T-helper 2 cell treated with Interferon-gamma antibody and Interleukin-4, amounts not matched to agents 5 μg/mL and 100 μg/mL, for 36 hours (primary cell): ENCODE measurements at regions not wholly inside any gene's neighbourhood (a gene's known extent, or its start where the extent isn't known, plus 50 kb on each side); places are given as distances from the start of the nearest gene placed in this dataset.

ENCODE experiments used
- DNase-seq: peaks from one replicate; pipeline ENCODE4 v3.0.0; 2021; ENCODE audit warnings: low spot score
- H3K27ac Mint-ChIP-seq: one replicate; pipeline ENCODE4 v1.8.0; 2021; ENCODE audit warnings: mild to moderate bottlenecking, mixed read lengths
- H3K27me3 Mint-ChIP-seq: one replicate; pipeline ENCODE4 v1.8.0; 2021; ENCODE audit warnings: low read depth, mixed read lengths
- H3K36me3 Mint-ChIP-seq: one replicate; pipeline ENCODE4 v1.8.0; 2021; ENCODE audit warnings: low read depth, mixed read lengths
- H3K4me1 Mint-ChIP-seq: one replicate; pipeline ENCODE4 v1.8.0; 2021; ENCODE audit warnings: low read depth, mixed read lengths
- H3K4me3 Mint-ChIP-seq: one replicate; pipeline ENCODE4 v1.8.0; 2022; ENCODE audit warnings: mild to moderate bottlenecking, moderate library complexity, mixed read lengths
- H3K9me3 Mint-ChIP-seq: one replicate; pipeline ENCODE4 v1.8.0; 2021; ENCODE audit warnings: mixed read lengths

GRCh38 chr22:49262167-49262566 lies 565.5 kb downstream of the BRD1 start:
- Mint-ChIP-seq H3K27me3 (no peaks in the 10 kb centered on the region), H3K4me1 (no peaks in the 10 kb centered on the region), H3K36me3 (no peaks in the 10 kb centered on the region), H3K9me3 (no peaks in the 10 kb centered on the region), H3K4me3 (no peak overlapping the region), H3K27ac (no peak overlapping the region)
- DNase-seq: no peak

GRCh38 chr22:49261616-49262015 lies 566.1 kb downstream of the BRD1 start:
- Mint-ChIP-seq H3K27ac (no peak overlapping the region), H3K9me3 (no peaks in the 10 kb centered on the region), H3K4me1 (no peaks in the 10 kb centered on the region), H3K27me3 (no peaks in the 10 kb centered on the region), H3K4me3 (no peak overlapping the region), H3K36me3 (no peaks in the 10 kb centered on the region)
- no peak for DNase-seq

GRCh38 chr22:49260681-49261580 lies 566.7 kb downstream of the BRD1 start:
- Mint-ChIP-seq H3K9me3 (no peaks in the 10 kb centered on the region), H3K27ac (no peak overlapping the region), H3K36me3 (no peaks in the 10 kb centered on the region), H3K27me3 (no peaks in the 10 kb centered on the region), H3K4me3 (no peak overlapping the region), H3K4me1 (no peaks in the 10 kb centered on the region)
- DNase-seq: no peak

GRCh38 chr22:49259839-49260615 lies 567.6 kb downstream of the BRD1 start:
- DNase-seq: no peak
- Mint-ChIP-seq H3K4me3 (no peak overlapping the region), H3K36me3 (no peaks in the 10 kb centered on the region), H3K4me1 (no peaks in the 10 kb centered on the region), H3K9me3 (no peaks in the 10 kb centered on the region), H3K27ac (no peak overlapping the region), H3K27me3 (no peaks in the 10 kb centered on the region)

- no peaks in the 10 kb centered on the region for H3K27me3 Mint-ChIP-seq
- DNase-seq: no peak
- H3K27ac Mint-ChIP-seq: no peak overlapping the region
- H3K4me3 Mint-ChIP-seq: no peak overlapping the region
- no peaks in the 10 kb centered on the region for H3K4me1 Mint-ChIP-seq
- H3K9me3 Mint-ChIP-seq: no peaks in the 10 kb centered on the region
- H3K36me3 Mint-ChIP-seq: no peaks in the 10 kb centered on the region
These were observed 569.3 kb downstream of the BRD1 start for GRCh38 chr22:49258107-49259010.

- H3K9me3 Mint-ChIP-seq: no peaks in the 10 kb centered on the region
- no peak overlapping the region for H3K27ac Mint-ChIP-seq
- no peak overlapping the region for H3K4me3 Mint-ChIP-seq
- H3K27me3 Mint-ChIP-seq: no peaks in the 10 kb centered on the region
- no peaks in the 10 kb centered on the region for H3K36me3 Mint-ChIP-seq
- no peaks in the 10 kb centered on the region for H3K4me1 Mint-ChIP-seq
- DNase-seq: no peak
These were observed 570.1 kb downstream of the BRD1 start for GRCh38 chr22:49257551-49257961.

- Mint-ChIP-seq H3K27me3 (no peaks in the 10 kb centered on the region), H3K9me3 (no peaks in the 10 kb centered on the region)
These were observed 571.8 kb downstream of the BRD1 start for GRCh38 chr22:49255741-49256318.

GRCh38 chr22:49255154-49255553 lies 572.5 kb downstream of the BRD1 start:
- no peak overlapping the region for H3K4me3 Mint-ChIP-seq
- H3K27ac Mint-ChIP-seq: no peak overlapping the region
- no peak for DNase-seq
- no peaks in the 10 kb centered on the region for H3K36me3 Mint-ChIP-seq
- H3K9me3 Mint-ChIP-seq: no peaks in the 10 kb centered on the region
- H3K4me1 Mint-ChIP-seq: no peaks in the 10 kb centered on the region
- H3K27me3 Mint-ChIP-seq: no peaks in the 10 kb centered on the region

More at GRCh38 chr22:49255741-49256318, 571.8 kb downstream of the BRD1 start:
- no peak for DNase-seq
- no peak overlapping the region for H3K4me3 Mint-ChIP-seq
- H3K27ac Mint-ChIP-seq: no peak overlapping the region
- H3K4me1 Mint-ChIP-seq: no peaks in the 10 kb centered on the region
- H3K36me3 Mint-ChIP-seq: no peaks in the 10 kb centered on the region

GRCh38 chr22:49253656-49254055 lies 574.0 kb downstream of the BRD1 start:
- Mint-ChIP-seq H3K36me3 (no peaks in the 10 kb centered on the region), H3K4me3 (no peak overlapping the region), H3K9me3 (no peaks in the 10 kb centered on the region), H3K4me1 (no peaks in the 10 kb centered on the region), H3K27ac (no peak overlapping the region), H3K27me3 (no peaks in the 10 kb centered on the region)
- DNase-seq: no peak

- Mint-ChIP-seq H3K4me1 (no peaks in the 10 kb centered on the region), H3K27me3 (no peaks in the 10 kb centered on the region), H3K9me3 (no peaks in the 10 kb centered on the region), H3K36me3 (no peaks in the 10 kb centered on the region), H3K4me3 (no peak overlapping the region), H3K27ac (no peak overlapping the region)
- no peak for DNase-seq
These were observed 576.3 kb downstream of the BRD1 start for GRCh38 chr22:49251371-49251770.

- no peak for DNase-seq
- H3K27me3 Mint-ChIP-seq: no peaks in the 10 kb centered on the region
- no peak overlapping the region for H3K27ac Mint-ChIP-seq
- H3K9me3 Mint-ChIP-seq: no peaks in the 10 kb centered on the region
- no peaks in the 10 kb centered on the region for H3K4me1 Mint-ChIP-seq
- no peak overlapping the region for H3K4me3 Mint-ChIP-seq
- H3K36me3 Mint-ChIP-seq: no peaks in the 10 kb centered on the region
These were observed 580.3 kb downstream of the BRD1 start for GRCh38 chr22:49247194-49247924.

GRCh38 chr22:49244466-49245420 lies 582.9 kb downstream of the BRD1 start:
- Mint-ChIP-seq H3K27ac (no peak overlapping the region), H3K36me3 (no peaks in the 10 kb centered on the region), H3K27me3 (no peaks in the 10 kb centered on the region), H3K4me3 (no peak overlapping the region), H3K9me3 (no peaks in the 10 kb centered on the region), H3K4me1 (no peaks in the 10 kb centered on the region)
- DNase-seq: no peak
